Endothelial cell of umbilical vein (primary cell): ENCODE measurements at regions not wholly inside any gene's neighbourhood (a gene's known extent, or its start where the extent isn't known, plus 50 kb on each side); places are given as distances from the start of the nearest gene placed in this dataset.

Experiments used
- BruUV-seq: library from RNA; stranded (reverse); fragments of 400-500 nt; replicated peaks from 2 replicates; lab custom pipeline; 2021; lab: Mats Ljungman, UMichigan
- CTCF ChIA-PET: fragments of 300-600, 350-600 bp; sonication (Branson Sonifier 250); formaldehyde crosslinking; loops from one replicate; lab custom pipeline; 2021; ENCODE audit warnings: antibody characterized with exemption, inconsistent platforms; lab: Charles Lee
- POLR2A ChIA-PET: fragments of 300-600, 350-600 bp; sonication (Branson Sonifier 250); formaldehyde crosslinking; loops from one replicate; lab custom pipeline; 2021; ENCODE audit warnings: antibody characterized with exemption, inconsistent platforms; lab: Charles Lee
- DNase-seq: peaks from one replicate; pipeline ENCODE4 v3.0.0-alpha.2; 2011; ENCODE audit warnings: low read depth, low spot score
- FAIRE-seq: peaks from 2 replicates; lab custom pipeline; 2011; peaks lifted over from hg19 to GRCh38; lab: Jason Lieb, UNC
- H2AFZ ChIP-seq: 2 replicates; pipeline ENCODE4 v1.6.0; 2012; ENCODE audit warnings: low read depth, low read length, control low read depth, inconsistent platforms
- H3K27ac ChIP-seq: 2 replicates; pipeline ENCODE4 v1.5.1; 2011; ENCODE audit warnings: low read depth, mild to moderate bottlenecking, control low read depth, low read length, moderate library complexity; ENCODE audit not compliant: insufficient read depth
- H3K27me3 ChIP-seq, 2 experiments: 2 replicates each; pipeline versions ENCODE4 v1.6.0 to v1.6.1; 2011; ENCODE audit warnings: low read length in 2 of 2, mixed read lengths in 1 of 2; ENCODE audit not compliant: control insufficient read depth in 2 of 2, insufficient read depth in 2 of 2
- H3K36me3 ChIP-seq, 2 experiments: 2 replicates in 1 of 2; 3 replicates in 1 of 2; pipeline ENCODE4 v1.5.1; 2011; ENCODE audit warnings: low read length in 2 of 2, mild to moderate bottlenecking in 1 of 2, moderate library complexity in 1 of 2; ENCODE audit not compliant: control insufficient read depth in 2 of 2, insufficient read depth in 2 of 2; ENCODE audit errors: extremely low read depth in 1 of 2
- H3K4me1 ChIP-seq: 3 replicates; pipeline ENCODE4 v1.5.1; 2011; ENCODE audit warnings: mild to moderate bottlenecking, low read length; ENCODE audit not compliant: control insufficient read depth, insufficient read depth; ENCODE audit errors: extremely low read depth
- H3K4me2 ChIP-seq: 2 replicates; pipeline ENCODE4 v1.6.1; 2011; ENCODE audit warnings: low read length, control low read depth, mixed read lengths; ENCODE audit not compliant: insufficient read depth
- H3K4me3 ChIP-seq, 3 experiments: fragments of 200-600 bp in 1 of 3; sonication (generic), shearing (Covaris generic) in 1 of 3; replicated peaks in 1 of 3; 2 replicates each; pipeline ENCODE4 v1.5.1; 2011 to 2016; ENCODE audit warnings: control low read depth in 3 of 3, low read length in 3 of 3, mild to moderate bottlenecking in 2 of 3, inconsistent platforms in 1 of 3, low read depth in 1 of 3, moderate library complexity in 1 of 3; ENCODE audit not compliant: insufficient read depth in 1 of 3
- H3K79me2 ChIP-seq: 2 replicates; pipeline ENCODE4 v1.6.0; 2012; ENCODE audit warnings: low read length, inconsistent platforms; ENCODE audit not compliant: control insufficient read depth, insufficient read depth
- H3K9ac ChIP-seq: replicated peaks from 2 replicates; pipeline ENCODE3; 2011; ENCODE audit warnings: low read length, control low read depth; ENCODE audit not compliant: insufficient read depth; ENCODE audit errors: extremely low read depth
- H3K9me1 ChIP-seq: replicated peaks from 3 replicates; pipeline ENCODE4 v1.6.0; 2011; ENCODE audit warnings: mild to moderate bottlenecking, low read length; ENCODE audit not compliant: control insufficient read depth, insufficient read depth; ENCODE audit errors: extremely low read depth
- H3K9me3 ChIP-seq: replicated peaks from 2 replicates; pipeline ENCODE4 v1.5.1; 2012; ENCODE audit warnings: low read length, inconsistent platforms; ENCODE audit not compliant: control insufficient read depth, insufficient read depth
- H4K20me1 ChIP-seq: replicated peaks from 2 replicates; pipeline ENCODE3; 2011; ENCODE audit warnings: mild to moderate bottlenecking, low read length; ENCODE audit not compliant: control insufficient read depth, insufficient read depth; ENCODE audit errors: extremely low read depth
- CTCF ChIP-seq, 2 donors: IDR thresholded peaks; 1 replicate in 1 of 2; 2 replicates in 1 of 2; pipeline ENCODE4 v1.5.1; 2011; ENCODE audit warnings: low read length in 2 of 2, mild to moderate bottlenecking in 2 of 2, moderate library complexity in 2 of 2, control low read depth in 1 of 2, inconsistent platforms in 1 of 2, low read depth in 1 of 2; ENCODE audit not compliant: insufficient read depth in 1 of 2; ENCODE audit errors: extremely low read depth in 1 of 2
- EZH2 ChIP-seq: IDR thresholded peaks from 2 replicates; pipeline ENCODE4 v1.6.1; 2012; ENCODE audit warnings: borderline replicate concordance, low read depth, mild to moderate bottlenecking, moderate library complexity, low read length, inconsistent platforms; ENCODE audit not compliant: severe bottlenecking
- FOS ChIP-seq: IDR thresholded peaks from 2 replicates; pipeline ENCODE4 v1.6.1; 2011; ENCODE audit warnings: mild to moderate bottlenecking, low read length, moderate library complexity, borderline replicate concordance; ENCODE audit not compliant: insufficient read depth
- GATA2 ChIP-seq: IDR thresholded peaks from 2 replicates; pipeline ENCODE4 v1.7.0; 2011; ENCODE audit warnings: low read depth, mild to moderate bottlenecking, moderate library complexity, mixed read lengths, low read length; ENCODE audit not compliant: insufficient read length, insufficient read depth
- JUN ChIP-seq: IDR thresholded peaks from 2 replicates; pipeline ENCODE4 v1.6.1; 2011; ENCODE audit warnings: borderline replicate concordance, low read depth; ENCODE audit not compliant: insufficient read length, insufficient read depth
- MAX ChIP-seq: IDR thresholded peaks from 2 replicates; pipeline ENCODE4 v1.6.1; 2011; ENCODE audit not compliant: insufficient read depth, insufficient read length
- MYC ChIP-seq: IDR thresholded peaks from one replicate; pipeline ENCODE4 v1.6.1; 2011; ENCODE audit warnings: mild to moderate bottlenecking, low read depth, low read length
- POLR2A ChIP-seq: IDR thresholded peaks from 2 replicates; pipeline ENCODE4 v1.6.1; 2012; ENCODE audit warnings: low read depth, mild to moderate bottlenecking, control low read depth, low read length
- POLR2AphosphoS5 ChIP-seq: IDR thresholded peaks from 2 replicates; pipeline ENCODE4 v1.6.1; 2012; ENCODE audit warnings: low read depth, mild to moderate bottlenecking, control low read depth, low read length, moderate library complexity; ENCODE audit not compliant: insufficient read depth
- dilution Hi-C: fragments of 300-500 bp; cut with MboI; formaldehyde crosslinking; loops from one replicate; pipeline ENCODE4 v1.15.0; 2019; ENCODE audit warnings: low sequenced_read_pairs; ENCODE audit not compliant: extremely low pct_ligation_motif_present
- intact Hi-C: fragments of 100-400 bp; cut with micrococcal nuclease; formaldehyde crosslinking; loops from one replicate; pipeline ENCODE4 v1.10.0; 2022

- dilution Hi-C loops (no loop called here), intact Hi-C loops (no loop called here)
- Histone ChIP-seq H3K27ac (no peak overlapping the region), H3K9me1 (no peaks in the 10 kb centered on the region), H3K27me3 (no peaks in the 10 kb centered on the region), H3K4me1 (no peaks in the 10 kb centered on the region), H3K4me2 (no peak overlapping the region), H3K79me2 (no peaks in the 10 kb centered on the region), H4K20me1 (no peaks in the 10 kb centered on the region), H3K9me3 (peaks cover 5% of the 10 kb centered on the region), H3K9ac (no peak overlapping the region), H2AFZ (no peak overlapping the region), H3K36me3 (no peaks in the 10 kb centered on the region), H3K4me3 (no peak overlapping the region)
- no peak for TF ChIP-seq MAX
- TF ChIP-seq POLR2A: no peak
- TF ChIP-seq CTCF (IDR thresholded peaks at IDR 0.05; ENCODE audit: extremely low read depth in 1 of 2, insufficient read depth in 1 of 2, low read depth in 1 of 2, low read length in 2 of 2): no peak
- TF ChIP-seq GATA2: no peak
- TF ChIP-seq EZH2: no peak
- no peak for TF ChIP-seq JUN
- no peak for TF ChIP-seq FOS
- TF ChIP-seq POLR2AphosphoS5: no peak
- no peak for TF ChIP-seq MYC
- DNase-seq (no peak), FAIRE-seq (no peak)
- ChIA-PET POLR2A (no interaction called here), CTCF (no interaction called here)
- no TSS peak for BruUV-seq
Measured at GRCh38 chr13:112003396-112003795, 63.6 kb upstream of the SOX1 start.
